ENCODE measurements at regions not wholly inside any gene's neighbourhood (a gene's known extent, or its start where the extent isn't known, plus 50 kb on each side); places are given as distances from the start of the nearest gene placed in this dataset.

DNA sequence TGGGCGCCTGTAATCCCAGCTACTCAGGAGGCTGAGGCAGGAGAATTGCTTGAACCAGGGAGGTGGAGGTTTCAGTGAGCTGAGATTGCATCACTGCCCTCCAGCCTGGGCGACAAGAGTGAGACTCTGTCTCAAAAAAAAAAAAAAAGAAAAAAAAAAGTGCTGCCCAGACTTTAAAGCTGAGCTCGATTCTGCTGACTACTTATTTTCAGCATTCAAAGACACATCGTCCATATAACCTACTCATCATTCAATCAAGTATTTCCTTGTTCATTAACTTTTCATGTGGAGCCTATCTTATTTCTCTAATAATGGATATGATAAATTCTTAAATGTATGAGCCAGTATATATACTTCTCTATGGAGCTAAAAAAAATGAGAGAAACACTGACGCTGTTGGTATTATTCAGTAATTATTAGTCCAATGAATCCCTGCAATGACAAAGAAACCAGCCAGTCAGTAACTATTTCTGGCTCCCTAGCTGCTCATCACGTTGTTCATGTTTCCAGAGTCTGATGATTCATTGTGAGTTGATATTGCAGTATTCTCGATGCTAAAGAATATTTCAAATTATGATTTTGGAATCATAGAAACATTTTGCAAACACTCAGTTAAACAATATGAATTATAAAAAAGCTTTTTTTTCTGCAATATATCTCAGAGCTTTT is 111.9 kb downstream of the RAP2B start:
- TF ChIP-seq CTCF (IDR thresholded peaks at IDR 0.05) = no peak
- TF ChIP-seq, protein P1, sequence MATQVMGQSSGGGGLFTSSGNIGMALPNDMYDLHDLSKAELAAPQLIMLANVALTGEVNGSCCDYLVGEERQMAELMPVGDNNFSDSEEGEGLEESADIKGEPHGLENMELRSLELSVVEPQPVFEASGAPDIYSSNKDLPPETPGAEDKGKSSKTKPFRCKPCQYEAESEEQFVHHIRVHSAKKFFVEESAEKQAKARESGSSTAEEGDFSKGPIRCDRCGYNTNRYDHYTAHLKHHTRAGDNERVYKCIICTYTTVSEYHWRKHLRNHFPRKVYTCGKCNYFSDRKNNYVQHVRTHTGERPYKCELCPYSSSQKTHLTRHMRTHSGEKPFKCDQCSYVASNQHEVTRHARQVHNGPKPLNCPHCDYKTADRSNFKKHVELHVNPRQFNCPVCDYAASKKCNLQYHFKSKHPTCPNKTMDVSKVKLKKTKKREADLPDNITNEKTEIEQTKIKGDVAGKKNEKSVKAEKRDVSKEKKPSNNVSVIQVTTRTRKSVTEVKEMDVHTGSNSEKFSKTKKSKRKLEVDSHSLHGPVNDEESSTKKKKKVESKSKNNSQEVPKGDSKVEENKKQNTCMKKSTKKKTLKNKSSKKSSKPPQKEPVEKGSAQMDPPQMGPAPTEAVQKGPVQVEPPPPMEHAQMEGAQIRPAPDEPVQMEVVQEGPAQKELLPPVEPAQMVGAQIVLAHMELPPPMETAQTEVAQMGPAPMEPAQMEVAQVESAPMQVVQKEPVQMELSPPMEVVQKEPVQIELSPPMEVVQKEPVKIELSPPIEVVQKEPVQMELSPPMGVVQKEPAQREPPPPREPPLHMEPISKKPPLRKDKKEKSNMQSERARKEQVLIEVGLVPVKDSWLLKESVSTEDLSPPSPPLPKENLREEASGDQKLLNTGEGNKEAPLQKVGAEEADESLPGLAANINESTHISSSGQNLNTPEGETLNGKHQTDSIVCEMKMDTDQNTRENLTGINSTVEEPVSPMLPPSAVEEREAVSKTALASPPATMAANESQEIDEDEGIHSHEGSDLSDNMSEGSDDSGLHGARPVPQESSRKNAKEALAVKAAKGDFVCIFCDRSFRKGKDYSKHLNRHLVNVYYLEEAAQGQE (IDR thresholded peaks at IDR 0.05; ENCODE audit: insufficient read depth in 1 of 2, low read depth in 2 of 2, low read length in 1 of 2) = no peak

All from Panc1 (cell line).